ENCODE measurements at regions not wholly inside any gene's neighbourhood (a gene's known extent, or its start where the extent isn't known, plus 50 kb on each side); places are given as distances from the start of the nearest gene placed in this dataset.

DNA sequence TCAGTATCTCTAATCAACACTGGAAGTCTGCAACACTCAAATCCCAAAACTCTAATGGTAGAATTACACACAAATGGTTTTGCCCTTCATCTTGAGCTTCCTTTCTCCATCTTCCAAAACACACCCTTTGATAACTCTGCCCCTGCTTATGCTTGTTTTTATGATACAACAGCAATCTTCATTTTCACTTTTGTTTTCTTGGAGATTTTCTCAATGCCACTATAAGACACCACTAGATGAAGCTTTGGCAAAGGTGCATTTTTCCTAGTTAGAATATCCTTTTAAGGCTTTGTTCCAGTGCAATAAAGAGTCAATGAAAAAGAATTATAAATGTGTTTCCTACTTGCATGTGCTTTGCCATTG lies 472.4 kb upstream of the NWD2 start:
- Mint-ChIP-seq H3K9me3 (ENCODE audit: low read depth) (no peaks in the 10 kb centered on the region), H3K4me3 (no peak overlapping the region), H3K36me3 (ENCODE audit: low read depth) (no peaks in the 10 kb centered on the region), H3K27me3 (no peaks in the 10 kb centered on the region), H3K4me1 (peaks cover 6% of the 10 kb centered on the region), H3K27ac (no peak overlapping the region)
- intact Hi-C loops (cut with DNase I, micrococcal nuclease), result no loop called here
- POLR2A ChIA-PET, result no interaction called here
- CTCF ChIA-PET, result no interaction called here
- DNase-seq, result no peak
- no peak for ATAC-seq

DNA sequence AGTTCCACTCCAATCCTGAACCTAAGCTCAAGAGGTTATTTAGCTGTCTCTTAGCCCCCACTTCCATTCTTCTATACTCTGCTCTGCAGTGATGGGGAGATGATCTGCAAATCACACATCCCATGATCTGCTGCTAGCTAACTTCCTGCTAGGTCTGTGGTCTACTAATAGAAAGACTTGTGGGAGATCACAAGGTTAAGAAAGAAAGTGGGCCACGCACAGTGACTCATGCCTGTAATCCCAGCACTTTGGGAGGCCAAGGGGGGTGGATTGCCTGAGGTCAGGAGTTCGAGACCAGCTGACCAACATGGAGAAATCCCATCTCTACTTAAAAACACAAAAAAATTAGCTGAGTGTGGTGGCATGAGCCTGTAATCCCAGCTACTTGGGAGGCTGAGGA lies 471.1 kb upstream of the NWD2 start:
- no peaks in the 10 kb centered on the region for H3K36me3 Mint-ChIP-seq (ENCODE audit: low read depth)

GRCh38 chr4:36775544-36775943 lies 469.0 kb upstream of the NWD2 start:
- H3K9me3 Mint-ChIP-seq (ENCODE audit: low read depth), result peaks cover 3% of the 10 kb centered on the region
- peaks cover 6% of the 10 kb centered on the region for H3K4me1 Mint-ChIP-seq
- CTCF ChIA-PET, result interaction anchor here (1.0 to 1.3 kb wide), 3 partner anchors 11 to 174 kb away, joined by 3 to 4 read pairs (median 3); no protein-coding TSS in a partner anchor
- POLR2A ChIA-PET, result interaction anchor here (0.7 kb wide), 1 partner anchor 426 kb away, joined by 3 read pairs; no protein-coding TSS in a partner anchor
- no peak overlapping the region for H3K4me3 Mint-ChIP-seq
- intact Hi-C loops (cut with DNase I, micrococcal nuclease), result no loop called here
- no peaks in the 10 kb centered on the region for H3K27me3 Mint-ChIP-seq
- ATAC-seq (no peak), DNase-seq (no peak)
- H3K27ac Mint-ChIP-seq, result no peak overlapping the region
- H3K36me3 Mint-ChIP-seq (ENCODE audit: low read depth), result no peaks in the 10 kb centered on the region

More for the DNA sequence above, 471.1 kb upstream of the NWD2 start:
- H3K27me3 Mint-ChIP-seq, result no peaks in the 10 kb centered on the region
- no peak for ATAC-seq
- CTCF ChIA-PET, result interaction anchor here (0.8 kb wide), 1 partner anchor 131 kb away, joined by 4 read pairs; no protein-coding TSS in a partner anchor
- DNase-seq, result no peak
- POLR2A ChIA-PET, result no interaction called here
- peaks cover 6% of the 10 kb centered on the region for H3K4me1 Mint-ChIP-seq
- no peaks in the 10 kb centered on the region for H3K9me3 Mint-ChIP-seq (ENCODE audit: low read depth)
- H3K27ac Mint-ChIP-seq, result no peak overlapping the region
- no peak overlapping the region for H3K4me3 Mint-ChIP-seq
- intact Hi-C loops (cut with DNase I, micrococcal nuclease), result no loop called here

DNA sequence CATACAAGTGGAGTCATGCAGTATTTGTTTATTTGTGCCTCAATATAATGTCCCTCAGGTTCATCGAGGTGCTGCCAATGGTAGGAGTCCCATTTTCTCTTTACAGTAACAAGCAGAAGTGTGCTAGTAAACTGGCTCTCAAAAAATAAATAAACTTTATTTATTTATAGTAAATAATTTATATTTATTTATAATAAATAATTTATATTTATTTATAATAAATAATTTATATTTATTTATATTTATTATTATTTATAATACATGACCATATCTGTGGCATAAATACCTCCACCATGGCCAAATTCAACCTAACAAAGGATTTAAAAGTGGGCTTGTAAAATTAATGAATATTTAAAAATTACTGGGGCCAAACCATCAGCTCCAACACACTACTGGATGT lies 464.9 kb upstream of the NWD2 start:
- Mint-ChIP-seq H3K4me1 (no peaks in the 10 kb centered on the region), H3K4me3 (no peak overlapping the region), H3K27me3 (no peaks in the 10 kb centered on the region), H3K27ac (no peak overlapping the region), H3K36me3 (ENCODE audit: low read depth) (no peaks in the 10 kb centered on the region), H3K9me3 (ENCODE audit: low read depth) (peaks cover 3% of the 10 kb centered on the region)
- DNase-seq (no peak), ATAC-seq (no peak)
- intact Hi-C loops (cut with DNase I, micrococcal nuclease), result no loop called here
- POLR2A ChIA-PET, result interaction anchor here (0.6 kb wide), 1 partner anchor 716 kb away, joined by 5 read pairs; no protein-coding TSS in a partner anchor
- CTCF ChIA-PET, result interaction anchor here (0.6 to 1.5 kb wide), 2 partner anchors 30 to 52 kb away, joined by 3 to 4 read pairs; no protein-coding TSS in a partner anchor

DNA sequence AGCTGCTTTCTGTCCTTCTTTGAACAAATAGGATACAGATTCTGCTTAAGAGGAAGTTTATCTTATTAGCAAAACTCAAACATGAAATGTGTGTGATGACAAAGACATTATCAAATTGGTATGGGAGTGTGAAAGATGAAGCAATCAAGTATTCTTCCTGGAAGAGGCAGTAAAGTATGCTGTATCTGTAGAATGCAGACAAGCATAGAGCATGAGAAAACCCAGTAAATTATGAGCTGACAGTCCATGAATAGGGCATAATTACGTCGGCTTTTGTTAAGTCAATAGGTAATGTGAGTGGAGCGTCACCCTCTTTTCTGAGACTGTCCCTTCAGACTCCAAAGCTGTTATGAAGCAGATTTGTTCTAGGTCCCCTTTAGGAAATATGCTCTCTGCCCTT lies 458.6 kb upstream of the NWD2 start:
- ChIA-PET CTCF (no interaction called here), POLR2A (no interaction called here)
- Mint-ChIP-seq H3K27ac (no peak overlapping the region), H3K9me3 (ENCODE audit: low read depth) (no peaks in the 10 kb centered on the region), H3K27me3 (no peaks in the 10 kb centered on the region), H3K36me3 (ENCODE audit: low read depth) (no peaks in the 10 kb centered on the region), H3K4me1 (no peaks in the 10 kb centered on the region), H3K4me3 (no peak overlapping the region)
- ATAC-seq (no peak), DNase-seq (no peak)
- intact Hi-C loops (cut with DNase I, micrococcal nuclease), result no loop called here

DNA sequence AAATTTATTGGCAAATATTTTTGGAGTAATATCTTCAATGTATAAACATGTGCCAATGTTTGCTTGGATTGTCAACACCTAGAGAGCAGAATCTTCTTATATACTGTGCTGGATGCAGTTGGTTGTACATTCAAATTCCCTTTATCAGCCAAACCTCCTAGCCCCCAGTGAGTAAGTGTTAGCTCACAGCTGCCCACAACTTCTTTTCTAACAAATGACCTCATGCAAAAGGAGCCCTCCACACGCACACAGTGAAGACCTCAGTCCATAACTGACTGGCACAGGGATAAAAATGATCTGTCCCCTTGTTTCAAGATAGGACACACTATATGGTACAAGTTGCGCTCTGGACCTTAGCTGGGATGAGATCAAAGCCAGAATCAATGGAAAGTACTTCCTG lies 458.0 kb upstream of the NWD2 start:
- Mint-ChIP-seq H3K27ac (no peak overlapping the region), H3K9me3 (ENCODE audit: low read depth) (no peaks in the 10 kb centered on the region), H3K4me1 (no peaks in the 10 kb centered on the region), H3K4me3 (no peak overlapping the region), H3K27me3 (no peaks in the 10 kb centered on the region), H3K36me3 (ENCODE audit: low read depth) (no peaks in the 10 kb centered on the region)
- CTCF ChIA-PET, result no interaction called here
- ATAC-seq (no peak), DNase-seq (no peak)
- intact Hi-C loops (cut with DNase I, micrococcal nuclease), result no loop called here
- POLR2A ChIA-PET, result interaction anchor here (0.8 kb wide), 1 partner anchor 37 kb away, joined by 3 read pairs; no protein-coding TSS in a partner anchor

GRCh38 chr4:36794716-36795115 lies 449.8 kb upstream of the NWD2 start:
- ATAC-seq (no peak), DNase-seq (no peak)
- Mint-ChIP-seq H3K27me3 (no peaks in the 10 kb centered on the region), H3K4me3 (no peak overlapping the region), H3K27ac (no peak overlapping the region), H3K9me3 (ENCODE audit: low read depth) (peaks cover 4% of the 10 kb centered on the region), H3K36me3 (ENCODE audit: low read depth) (no peaks in the 10 kb centered on the region), H3K4me1 (no peaks in the 10 kb centered on the region)
- CTCF ChIA-PET, result no interaction called here
- intact Hi-C loops (cut with DNase I, micrococcal nuclease), result no loop called here
- POLR2A ChIA-PET, result no interaction called here

DNA sequence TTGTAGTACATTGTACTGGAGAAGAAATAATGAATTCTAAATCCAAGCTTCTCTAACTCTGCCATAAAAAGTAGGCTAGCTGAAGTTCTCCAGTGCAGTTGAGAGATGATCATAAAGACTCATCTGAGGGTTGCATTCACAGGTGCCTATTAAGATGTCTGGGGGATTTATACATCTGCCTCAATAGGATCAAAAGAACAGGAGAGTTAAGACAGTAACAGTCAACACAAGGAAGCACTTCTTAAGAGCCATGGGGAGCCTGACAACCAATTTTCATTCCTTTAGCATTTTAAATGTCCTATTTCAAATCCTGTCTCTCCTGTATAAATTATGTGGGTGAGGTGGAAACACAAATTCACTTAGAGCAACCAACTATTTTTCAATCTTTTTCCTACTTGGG lies 432.4 kb upstream of the NWD2 start:
- ATAC-seq (no peak), DNase-seq (no peak)
- ChIA-PET CTCF (no interaction called here), POLR2A (interaction anchor here (0.8 kb wide), 1 partner anchor 687 kb away, joined by 4 read pairs; no protein-coding TSS in a partner anchor)
- H3K9me3 Mint-ChIP-seq (ENCODE audit: low read depth), result no peaks in the 10 kb centered on the region
- H3K4me3 Mint-ChIP-seq, result no peak overlapping the region
- no peaks in the 10 kb centered on the region for H3K36me3 Mint-ChIP-seq (ENCODE audit: low read depth)
- intact Hi-C loops (cut with DNase I, micrococcal nuclease), result no loop called here
- no peaks in the 10 kb centered on the region for H3K4me1 Mint-ChIP-seq
- H3K27ac Mint-ChIP-seq, result no peak overlapping the region
- H3K27me3 Mint-ChIP-seq, result peaks cover 2% of the 10 kb centered on the region

DNA sequence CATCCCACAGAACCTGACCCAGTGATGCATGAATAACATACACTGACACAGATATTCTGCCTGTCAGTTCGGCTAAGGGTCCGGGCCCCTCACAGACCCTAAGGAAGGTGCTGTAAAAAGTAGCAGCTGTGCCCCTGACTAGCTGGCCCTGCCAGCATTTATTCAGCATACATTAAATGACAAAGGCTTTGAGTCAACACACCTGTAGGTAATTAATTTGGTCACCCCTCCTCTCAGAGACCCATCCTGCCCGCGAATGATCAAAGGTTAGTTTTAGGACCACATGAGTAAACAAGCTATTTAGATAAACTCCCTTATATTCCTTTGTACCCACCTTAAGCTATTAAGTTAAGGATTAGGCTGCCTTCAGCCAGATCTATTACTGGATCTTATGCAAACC lies 429.0 kb upstream of the NWD2 start:
- H3K4me3 Mint-ChIP-seq, result no peak overlapping the region
- no peaks in the 10 kb centered on the region for H3K9me3 Mint-ChIP-seq (ENCODE audit: low read depth)
- no peaks in the 10 kb centered on the region for H3K4me1 Mint-ChIP-seq
- H3K27ac Mint-ChIP-seq, result no peak overlapping the region
- H3K36me3 Mint-ChIP-seq (ENCODE audit: low read depth), result no peaks in the 10 kb centered on the region
- ChIA-PET POLR2A (no interaction called here), CTCF (no interaction called here)
- no peak for DNase-seq
- peaks cover 2% of the 10 kb centered on the region for H3K27me3 Mint-ChIP-seq
- intact Hi-C loops (cut with DNase I, micrococcal nuclease), result no loop called here
- no peak for ATAC-seq

GRCh38 chr4:36823199-36823967 lies 421.2 kb upstream of the NWD2 start:
- ATAC-seq, result no peak
- POLR2A ChIA-PET, result interaction anchor here (0.6 kb wide), 1 partner anchor 37 kb away, joined by 3 read pairs; no protein-coding TSS in a partner anchor
- DNase-seq, result no peak
- Mint-ChIP-seq H3K4me3 (no peak overlapping the region), H3K27me3 (peaks cover 1% of the 10 kb centered on the region), H3K4me1 (no peaks in the 10 kb centered on the region), H3K36me3 (ENCODE audit: low read depth) (no peaks in the 10 kb centered on the region), H3K27ac (no peak overlapping the region), H3K9me3 (ENCODE audit: low read depth) (peaks cover 4% of the 10 kb centered on the region)
- intact Hi-C loops (cut with DNase I, micrococcal nuclease), result no loop called here
- CTCF ChIA-PET, result no interaction called here

- Mint-ChIP-seq H3K27ac (no peak overlapping the region), H3K36me3 (ENCODE audit: low read depth) (no peaks in the 10 kb centered on the region), H3K4me3 (no peak overlapping the region), H3K27me3 (peaks cover 1% of the 10 kb centered on the region), H3K4me1 (no peaks in the 10 kb centered on the region), H3K9me3 (ENCODE audit: low read depth) (peaks cover 4% of the 10 kb centered on the region)
- ATAC-seq (no peak), DNase-seq (no peak)
- intact Hi-C loops (cut with DNase I, micrococcal nuclease), result no loop called here
- ChIA-PET CTCF (no interaction called here), POLR2A (no interaction called here)
Observed at GRCh38 chr4:36824682-36825081, 419.9 kb upstream of the NWD2 start.

GRCh38 chr4:36835246-36835645 lies 409.3 kb upstream of the NWD2 start:
- intact Hi-C loops (cut with DNase I, micrococcal nuclease), result no loop called here
- POLR2A ChIA-PET, result interaction anchor here (0.7 kb wide), 1 partner anchor 490 kb away, joined by 4 read pairs; no protein-coding TSS in a partner anchor
- ATAC-seq (peak; percentile 65), DNase-seq (no peak)
- H3K4me3 Mint-ChIP-seq, result no peak overlapping the region
- no peak overlapping the region for H3K27ac Mint-ChIP-seq
- H3K4me1 Mint-ChIP-seq, result peaks cover 6% of the 10 kb centered on the region
- H3K9me3 Mint-ChIP-seq (ENCODE audit: low read depth), result no peaks in the 10 kb centered on the region
- CTCF ChIA-PET, result interaction anchor here (0.7 kb wide), 1 partner anchor 623 kb away, joined by 3 read pairs; no protein-coding TSS in a partner anchor
- no peaks in the 10 kb centered on the region for H3K27me3 Mint-ChIP-seq
- no peaks in the 10 kb centered on the region for H3K36me3 Mint-ChIP-seq (ENCODE audit: low read depth)

Data from activated CD4-positive, alpha-beta T cell treated with anti-CD3 and anti-CD28 coated beads for 36 hours (primary cell).